ENCODE measurements at regions not wholly inside any gene's neighbourhood (a gene's known extent, or its start where the extent isn't known, plus 50 kb on each side); places are given as distances from the start of the nearest gene placed in this dataset.

- TF ChIP-seq EZH2 (IDR thresholded peaks at IDR 0.05; ENCODE audit: insufficient read depth, low read length): no peak
- TF ChIP-seq, protein P1, sequence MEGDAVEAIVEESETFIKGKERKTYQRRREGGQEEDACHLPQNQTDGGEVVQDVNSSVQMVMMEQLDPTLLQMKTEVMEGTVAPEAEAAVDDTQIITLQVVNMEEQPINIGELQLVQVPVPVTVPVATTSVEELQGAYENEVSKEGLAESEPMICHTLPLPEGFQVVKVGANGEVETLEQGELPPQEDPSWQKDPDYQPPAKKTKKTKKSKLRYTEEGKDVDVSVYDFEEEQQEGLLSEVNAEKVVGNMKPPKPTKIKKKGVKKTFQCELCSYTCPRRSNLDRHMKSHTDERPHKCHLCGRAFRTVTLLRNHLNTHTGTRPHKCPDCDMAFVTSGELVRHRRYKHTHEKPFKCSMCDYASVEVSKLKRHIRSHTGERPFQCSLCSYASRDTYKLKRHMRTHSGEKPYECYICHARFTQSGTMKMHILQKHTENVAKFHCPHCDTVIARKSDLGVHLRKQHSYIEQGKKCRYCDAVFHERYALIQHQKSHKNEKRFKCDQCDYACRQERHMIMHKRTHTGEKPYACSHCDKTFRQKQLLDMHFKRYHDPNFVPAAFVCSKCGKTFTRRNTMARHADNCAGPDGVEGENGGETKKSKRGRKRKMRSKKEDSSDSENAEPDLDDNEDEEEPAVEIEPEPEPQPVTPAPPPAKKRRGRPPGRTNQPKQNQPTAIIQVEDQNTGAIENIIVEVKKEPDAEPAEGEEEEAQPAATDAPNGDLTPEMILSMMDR (IDR thresholded peaks at IDR 0.05; ENCODE audit: insufficient read depth, low read depth, low read length): no peak
- Histone ChIP-seq H3K4me3 (ENCODE audit: insufficient read depth, low read depth, low read length) (no peak overlapping the region), H4K20me1 (ENCODE audit: insufficient read depth, low read length) (no peaks in the 10 kb centered on the region), H3K9ac (ENCODE audit: low read length) (no peak overlapping the region), H3K4me1 (ENCODE audit: insufficient read depth, low read length) (no peaks in the 10 kb centered on the region), H3K9me3 (ENCODE audit: insufficient read depth, low read depth, low read length) (no peaks in the 10 kb centered on the region), H3K79me2 (ENCODE audit: insufficient read depth, low read length) (no peaks in the 10 kb centered on the region), H3K27me3 (ENCODE audit: insufficient read depth, low read length) (no peaks in the 10 kb centered on the region), H2AFZ (ENCODE audit: low read depth, low read length) (no peak overlapping the region), H3K36me3 (ENCODE audit: insufficient read depth, low read length) (no peaks in the 10 kb centered on the region), H3K4me2 (ENCODE audit: low read length) (no peak overlapping the region), H3K27ac (ENCODE audit: low read depth, low read length) (no peak overlapping the region)
- no peaks in the 10 kb centered on the region for H3K36me3 Mint-ChIP-seq (ENCODE audit: low read depth, unreplicated experiment)
- H3K27me3 Mint-ChIP-seq (ENCODE audit: low read depth, unreplicated experiment): no peaks in the 10 kb centered on the region
- no peaks in the 10 kb centered on the region for H3K4me1 Mint-ChIP-seq (ENCODE audit: low read depth, unreplicated experiment)
- H3K27ac Mint-ChIP-seq (ENCODE audit: unreplicated experiment): no peak overlapping the region
- no peak overlapping the region for H3K4me3 Mint-ChIP-seq (ENCODE audit: unreplicated experiment)
- DNase-seq (ENCODE audit: low read depth) (no peak), FAIRE-seq (no peak)
- no peaks in the 10 kb centered on the region for H3K9me3 Mint-ChIP-seq (ENCODE audit: unreplicated experiment)
Observed at GRCh38 chr3:181956122-181956521, 244.4 kb downstream of the SOX2 start.

DNA sequence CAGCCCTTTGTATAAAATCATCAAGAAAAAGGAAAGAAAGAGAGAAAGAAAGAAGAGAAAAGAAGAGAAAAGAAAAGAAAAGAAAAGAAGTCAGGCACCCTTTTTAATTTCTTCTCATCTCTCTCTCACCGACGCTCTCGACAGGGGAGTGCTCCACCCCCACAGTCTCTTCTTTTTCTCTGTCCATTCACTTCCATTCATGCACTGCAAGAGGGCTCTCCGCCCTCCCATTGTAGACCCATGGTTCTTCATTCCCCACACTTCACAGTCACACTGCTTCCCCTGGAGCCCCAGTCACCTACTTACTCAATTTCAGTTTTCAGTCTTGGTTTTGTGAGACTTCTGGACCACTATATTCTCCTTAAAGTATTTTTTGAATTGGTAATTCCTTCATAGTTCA lies 254.7 kb downstream of the SOX2 start:
- Histone ChIP-seq H3K4me3 (ENCODE audit: insufficient read depth, low read depth, low read length) (no peak overlapping the region), H2AFZ (ENCODE audit: low read depth, low read length) (no peak overlapping the region), H3K4me1 (ENCODE audit: insufficient read depth, low read length) (no peaks in the 10 kb centered on the region), H3K27me3 (ENCODE audit: insufficient read depth, low read length) (no peaks in the 10 kb centered on the region), H3K9me3 (ENCODE audit: insufficient read depth, low read depth, low read length) (no peaks in the 10 kb centered on the region), H4K20me1 (ENCODE audit: insufficient read depth, low read length) (no peaks in the 10 kb centered on the region), H3K4me2 (ENCODE audit: low read length) (no peak overlapping the region), H3K9ac (ENCODE audit: low read length) (no peak overlapping the region), H3K27ac (ENCODE audit: low read depth, low read length) (no peak overlapping the region), H3K36me3 (ENCODE audit: insufficient read depth, low read length) (no peaks in the 10 kb centered on the region), H3K79me2 (ENCODE audit: insufficient read depth, low read length) (no peaks in the 10 kb centered on the region)
- peaks cover 1% of the 10 kb centered on the region for H3K9me3 Mint-ChIP-seq (ENCODE audit: unreplicated experiment)
- H3K4me3 Mint-ChIP-seq (ENCODE audit: unreplicated experiment): no peak overlapping the region
- no peaks in the 10 kb centered on the region for H3K4me1 Mint-ChIP-seq (ENCODE audit: low read depth, unreplicated experiment)
- no peak overlapping the region for H3K27ac Mint-ChIP-seq (ENCODE audit: unreplicated experiment)
- DNase-seq (ENCODE audit: low read depth): no peak
- H3K27me3 Mint-ChIP-seq (ENCODE audit: low read depth, unreplicated experiment): peaks cover 9% of the 10 kb centered on the region
- H3K36me3 Mint-ChIP-seq (ENCODE audit: low read depth, unreplicated experiment): no peaks in the 10 kb centered on the region
- TF ChIP-seq, protein P1 (IDR thresholded peaks at IDR 0.05; ENCODE audit: insufficient read depth, low read depth, low read length): no peak
- no peak for TF ChIP-seq EZH2 (IDR thresholded peaks at IDR 0.05; ENCODE audit: insufficient read depth, low read length)
- FAIRE-seq: no peak

- Mint-ChIP-seq H3K4me3 (ENCODE audit: unreplicated experiment) (no peak overlapping the region), H3K9me3 (ENCODE audit: unreplicated experiment) (no peaks in the 10 kb centered on the region), H3K27me3 (ENCODE audit: low read depth, unreplicated experiment) (no peaks in the 10 kb centered on the region), H3K36me3 (ENCODE audit: low read depth, unreplicated experiment) (no peaks in the 10 kb centered on the region), H3K4me1 (ENCODE audit: low read depth, unreplicated experiment) (peaks cover 5% of the 10 kb centered on the region), H3K27ac (ENCODE audit: unreplicated experiment) (no peak overlapping the region)
- Histone ChIP-seq H3K9me3 (ENCODE audit: insufficient read depth, low read depth, low read length) (no peaks in the 10 kb centered on the region), H3K4me1 (ENCODE audit: insufficient read depth, low read length) (no peaks in the 10 kb centered on the region), H3K27me3 (ENCODE audit: insufficient read depth, low read length) (no peaks in the 10 kb centered on the region), H2AFZ (ENCODE audit: low read depth, low read length) (no peak overlapping the region), H3K27ac (ENCODE audit: low read depth, low read length) (no peak overlapping the region), H4K20me1 (ENCODE audit: insufficient read depth, low read length) (no peaks in the 10 kb centered on the region), H3K79me2 (ENCODE audit: insufficient read depth, low read length) (no peaks in the 10 kb centered on the region), H3K36me3 (ENCODE audit: insufficient read depth, low read length) (no peaks in the 10 kb centered on the region), H3K9ac (ENCODE audit: low read length) (no peak overlapping the region), H3K4me3 (ENCODE audit: insufficient read depth, low read depth, low read length) (no peak overlapping the region), H3K4me2 (ENCODE audit: low read length) (no peak overlapping the region)
- no peak for FAIRE-seq
- DNase-seq (ENCODE audit: low read depth): no peak
- TF ChIP-seq, protein P1 (IDR thresholded peaks at IDR 0.05; ENCODE audit: insufficient read depth, low read depth, low read length): no peak
- no peak for TF ChIP-seq EZH2 (IDR thresholded peaks at IDR 0.05; ENCODE audit: insufficient read depth, low read length)
Observed at GRCh38 chr3:181969925-181970324, 258.2 kb downstream of the SOX2 start.

Data from astrocyte (in vitro differentiated cells and primary cell).